PC-3 (cell line): ENCODE measurements at regions not wholly inside any gene's neighbourhood (a gene's known extent, or its start where the extent isn't known, plus 50 kb on each side); places are given as distances from the start of the nearest gene placed in this dataset.

Source experiments
- ATAC-seq: fragments of 200-7000 bp; cut with Tn5 transposase; 2 replicates; pipeline ENCODE4 v1.9.1; 2020; ENCODE audit warnings: mild to moderate bottlenecking, moderate library complexity
- BruUV-seq: library from RNA; stranded (reverse); fragments of 400-500 nt; replicated peaks from 2 replicates; lab custom pipeline; 2021; lab: Mats Ljungman, UMichigan
- CTCF ChIA-PET: fragments of 300-600 bp; sonication (Branson Sonifier 250); formaldehyde crosslinking; loops from one replicate; lab custom pipeline; 2022; ENCODE audit warnings: antibody characterized with exemption; lab: Charles Lee
- POLR2A ChIA-PET: fragments of 300-600 bp; sonication (Branson Sonifier 250); formaldehyde crosslinking; loops from one replicate; lab custom pipeline; 2022; ENCODE audit warnings: antibody characterized with exemption; ENCODE audit not compliant: unreplicated experiment; lab: Charles Lee
- DNase-seq: peaks from one replicate; pipeline ENCODE4 v3.0.0-alpha.2; 2015
- H2AFZ ChIP-seq: fragments of 300-600 bp; sonication (generic); 2 replicates; pipeline ENCODE4 v1.6.0; 2016; ENCODE audit warnings: antibody characterized with exemption, low read length
- H3F3A ChIP-seq: fragments of 300-600 bp; sonication (generic); one replicate; pipeline ENCODE4 v1.6.0; 2017; ENCODE audit warnings: antibody characterized with exemption, low read length, control low read depth, mild to moderate bottlenecking; ENCODE audit not compliant: unreplicated experiment
- H3K27ac ChIP-seq: fragments of 300-600 bp; sonication (generic); 2 replicates; pipeline ENCODE4 v1.5.1; 2016; ENCODE audit warnings: mild to moderate bottlenecking, low read length
- H3K27me3 ChIP-seq: fragments of 300-600 bp; sonication (generic); 2 replicates; pipeline ENCODE4 v1.6.1; 2016; ENCODE audit warnings: low read length, mixed read lengths
- H3K36me3 ChIP-seq: fragments of 300-600 bp; sonication (generic); 2 replicates; pipeline ENCODE4 v1.6.1; 2016; ENCODE audit warnings: low read depth, mixed run types, low read length, mixed read lengths
- H3K4me1 ChIP-seq: fragments of 300-600 bp; sonication (generic); 2 replicates; pipeline ENCODE4 v1.5.1; 2016; ENCODE audit warnings: low read length; ENCODE audit not compliant: insufficient read depth
- H3K4me2 ChIP-seq: fragments of 300-600 bp; sonication (generic); 2 replicates; pipeline ENCODE4 v1.6.0; 2016; ENCODE audit warnings: low read length
- H3K4me3 ChIP-seq: fragments of 300-600 bp; sonication (generic); 2 replicates; pipeline ENCODE4 v1.5.1; 2016; ENCODE audit warnings: mild to moderate bottlenecking, low read length, mixed read lengths
- H3K79me2 ChIP-seq: fragments of 300-600 bp; sonication (generic); 2 replicates; pipeline ENCODE4 v1.6.1; 2017; ENCODE audit warnings: low read length, mixed read lengths
- H3K9ac ChIP-seq: fragments of 300-600 bp; sonication (generic); 2 replicates; pipeline ENCODE4 v1.6.0; 2016; ENCODE audit warnings: mild to moderate bottlenecking, low read length
- H3K9me2 ChIP-seq: fragments of 300-600 bp; sonication (generic); replicated peaks from 2 replicates; pipeline ENCODE4 v1.6.1; 2016; ENCODE audit warnings: mixed run types, low read length, mixed read lengths
- H3K9me3 ChIP-seq: fragments of 300-600 bp; sonication (generic); 2 replicates; pipeline ENCODE4 v1.6.1; 2016; ENCODE audit warnings: low read length, mixed read lengths
- H4K20me1 ChIP-seq: fragments of 300-600 bp; sonication (generic); 2 replicates; pipeline ENCODE4 v1.6.1; 2016; ENCODE audit warnings: low read length, mixed read lengths
- CTCF ChIP-seq: fragments of 300-600 bp; sonication (generic); conservative IDR thresholded peaks from 2 replicates; pipeline ENCODE4 v1.5.1; 2017; ENCODE audit warnings: antibody characterized with exemption, low read depth, mild to moderate bottlenecking, low read length
- EZH2 ChIP-seq: fragments of 300-600 bp; sonication (generic); IDR thresholded peaks from one replicate; pipeline ENCODE4 v1.6.1; 2017; ENCODE audit warnings: antibody characterized with exemption, mild to moderate bottlenecking, low read length; ENCODE audit not compliant: unreplicated experiment
- EZH2phosphoT487 ChIP-seq: fragments of 300-600 bp; sonication (generic); IDR thresholded peaks from 2 replicates; pipeline ENCODE4 v1.6.1; 2018; ENCODE audit warnings: mild to moderate bottlenecking, antibody characterized with exemption, low read length, borderline replicate concordance
- intact Hi-C: fragments of 100-400 bp; cut with micrococcal nuclease; formaldehyde crosslinking; loops from 2 replicates; pipeline ENCODE4 v1.9.0; 2023

GRCh38 chr1:199701726-199702125 is 325.8 kb upstream of the NR5A2 start:
- H3F3A ChIP-seq = no peaks in the 10 kb centered on the region
- no peaks in the 10 kb centered on the region for H3K79me2 ChIP-seq
- no peaks in the 10 kb centered on the region for H3K9me2 ChIP-seq
- no peaks in the 10 kb centered on the region for H4K20me1 ChIP-seq
- ChIA-PET POLR2A (no interaction called here), CTCF (no interaction called here)
- H2AFZ ChIP-seq = no peak overlapping the region
- intact Hi-C loops = no loop called here
- H3K9me3 ChIP-seq = no peaks in the 10 kb centered on the region
- no peaks in the 10 kb centered on the region for H3K27me3 ChIP-seq
- no peak overlapping the region for H3K27ac ChIP-seq
- no peak overlapping the region for H3K9ac ChIP-seq
- DNase-seq (no peak), ATAC-seq (no peak)
- no peak overlapping the region for H3K4me3 ChIP-seq
- TF ChIP-seq EZH2phosphoT487 (no peak), CTCF (no peak), EZH2 (no peak)
- H3K4me1 ChIP-seq = no peaks in the 10 kb centered on the region
- no peaks in the 10 kb centered on the region for H3K36me3 ChIP-seq
- BruUV-seq = no TSS peak
- no peak overlapping the region for H3K4me2 ChIP-seq

- no peaks in the 10 kb centered on the region for H3K4me1 ChIP-seq
- H4K20me1 ChIP-seq = no peaks in the 10 kb centered on the region
- no peak overlapping the region for H3K9ac ChIP-seq
- ChIA-PET CTCF (no interaction called here), POLR2A (no interaction called here)
- no peaks in the 10 kb centered on the region for H3K27me3 ChIP-seq
- no peak overlapping the region for H3K4me2 ChIP-seq
- no peaks in the 10 kb centered on the region for H3K79me2 ChIP-seq
- H2AFZ ChIP-seq = no peak overlapping the region
- intact Hi-C loops = no loop called here
- H3K36me3 ChIP-seq = no peaks in the 10 kb centered on the region
- DNase-seq = no peak
- H3K9me3 ChIP-seq = no peaks in the 10 kb centered on the region
- no peak overlapping the region for H3K4me3 ChIP-seq
- no peak overlapping the region for H3K27ac ChIP-seq
- TF ChIP-seq EZH2 (no peak), EZH2phosphoT487 (no peak), CTCF (no peak)
- ATAC-seq = no peak
- no peaks in the 10 kb centered on the region for H3K9me2 ChIP-seq
- H3F3A ChIP-seq = no peaks in the 10 kb centered on the region
- no TSS peak for BruUV-seq
Observed at GRCh38 chr1:199704231-199704630, 323.3 kb upstream of the NR5A2 start.

- CTCF ChIA-PET = no interaction called here
Observed at GRCh38 chr1:199705825-199706224, 321.7 kb upstream of the NR5A2 start.

More at GRCh38 chr1:199705825-199706224, 321.7 kb upstream of the NR5A2 start:
- POLR2A ChIA-PET = no interaction called here
- Histone ChIP-seq H4K20me1 (no peaks in the 10 kb centered on the region), H3K36me3 (no peaks in the 10 kb centered on the region), H3K4me3 (no peak overlapping the region), H2AFZ (no peak overlapping the region), H3K4me1 (no peaks in the 10 kb centered on the region), H3K27ac (no peak overlapping the region), H3K9me3 (no peaks in the 10 kb centered on the region), H3K27me3 (no peaks in the 10 kb centered on the region), H3F3A (no peaks in the 10 kb centered on the region), H3K4me2 (no peak overlapping the region), H3K9me2 (no peaks in the 10 kb centered on the region), H3K9ac (no peak overlapping the region), H3K79me2 (no peaks in the 10 kb centered on the region)
- no TSS peak for BruUV-seq
- no peak for ATAC-seq
- DNase-seq = no peak
- intact Hi-C loops = no loop called here
- TF ChIP-seq EZH2phosphoT487 = no peak
